ENCODE measurements at regions not wholly inside any gene's neighbourhood (a gene's known extent, or its start where the extent isn't known, plus 50 kb on each side); places are given as distances from the start of the nearest gene placed in this dataset.

- TF ChIP-seq MED8 (CRISPR knock-in tag; IDR thresholded peaks at IDR 0.05; ENCODE audit: insufficient replicate concordance) (no peak), KDM6A (CRISPR knock-in tag; IDR thresholded peaks at IDR 0.05; ENCODE audit: low read depth) (no peak), GPBP1L1 (CRISPR knock-in tag; IDR thresholded peaks at IDR 0.05) (no peak), ZNF510 (CRISPR knock-in tag; IDR thresholded peaks at IDR 0.05; ENCODE audit: low read depth) (no peak), ZNF20 (CRISPR knock-in tag; IDR thresholded peaks at IDR 0.05) (0 out of 2 replicates have a peak, but pooled peaks have one; percentile 52), ZBTB7A (CRISPR knock-in tag; IDR thresholded peaks at IDR 0.05) (peak; percentile 55; the same call in 1 of the 2 replicates), EZH2 (conservative IDR thresholded peaks at IDR 0.05; ENCODE audit: low read depth, low read length) (no peak), MED13 (CRISPR knock-in tag; IDR thresholded peaks at IDR 0.05) (no peak; the same call in 1 of the 2 replicates), ZHX1 (CRISPR knock-in tag; IDR thresholded peaks at IDR 0.05; ENCODE audit: low read depth) (no peak), RAD21 (CRISPR knock-in tag; IDR thresholded peaks at IDR 0.05) (peak; percentile 97), ARID5B (CRISPR knock-in tag; IDR thresholded peaks at IDR 0.05) (no peak; the same call in 1 of the 2 replicates), SRSF9 (IDR thresholded peaks at IDR 0.05; ENCODE audit: borderline replicate concordance, insufficient read depth, low read depth, low read length, poor library complexity, severe bottlenecking) (no peak), AHR (CRISPR knock-in tag; IDR thresholded peaks at IDR 0.05) (no peak), MLXIP (CRISPR knock-in tag; IDR thresholded peaks at IDR 0.05; ENCODE audit: borderline replicate concordance) (peak; percentile 76; the same call in 1 of the 2 replicates), RFX3 (CRISPR knock-in tag; IDR thresholded peaks at IDR 0.05) (no peak), ZFP90 (CRISPR knock-in tag; IDR thresholded peaks at IDR 0.05; ENCODE audit: borderline replicate concordance) (no peak), ZKSCAN8 (CRISPR knock-in tag; IDR thresholded peaks at IDR 0.05; ENCODE audit: borderline replicate concordance) (no peak), CBX5 (CRISPR knock-in tag; IDR thresholded peaks at IDR 0.05; ENCODE audit: borderline replicate concordance) (no peak), RBAK (CRISPR knock-in tag; IDR thresholded peaks at IDR 0.05) (no peak)
Observed at GRCh38 chr16:85553436-85554113, 59.5 kb upstream of the GSE1 start (continued).
